ENCODE measurements at regions not wholly inside any gene's neighbourhood (a gene's known extent, or its start where the extent isn't known, plus 50 kb on each side); places are given as distances from the start of the nearest gene placed in this dataset.

DNA sequence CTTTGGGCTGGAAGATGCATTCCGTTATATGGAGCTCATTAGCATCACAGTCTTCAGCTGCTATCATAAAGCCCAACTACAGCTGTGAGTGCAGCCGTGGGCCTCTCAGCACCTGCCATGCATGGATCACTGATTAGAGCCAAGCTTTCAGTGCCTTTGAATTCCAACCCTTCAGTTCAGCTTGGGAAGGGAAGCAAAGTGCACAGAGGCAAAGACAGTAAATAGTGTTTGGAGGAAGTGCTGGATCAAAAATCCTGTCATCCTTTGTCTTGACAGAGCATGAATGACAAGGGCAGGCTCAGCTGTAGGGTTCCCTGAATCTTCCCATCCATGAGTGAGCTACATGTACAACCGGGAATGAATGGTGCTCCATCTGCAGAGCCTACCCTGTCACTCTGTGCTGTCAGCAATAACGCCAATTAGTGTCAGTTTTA is 153.7 kb downstream of the DNAJB9 start:
- TF ChIP-seq, protein P1, sequence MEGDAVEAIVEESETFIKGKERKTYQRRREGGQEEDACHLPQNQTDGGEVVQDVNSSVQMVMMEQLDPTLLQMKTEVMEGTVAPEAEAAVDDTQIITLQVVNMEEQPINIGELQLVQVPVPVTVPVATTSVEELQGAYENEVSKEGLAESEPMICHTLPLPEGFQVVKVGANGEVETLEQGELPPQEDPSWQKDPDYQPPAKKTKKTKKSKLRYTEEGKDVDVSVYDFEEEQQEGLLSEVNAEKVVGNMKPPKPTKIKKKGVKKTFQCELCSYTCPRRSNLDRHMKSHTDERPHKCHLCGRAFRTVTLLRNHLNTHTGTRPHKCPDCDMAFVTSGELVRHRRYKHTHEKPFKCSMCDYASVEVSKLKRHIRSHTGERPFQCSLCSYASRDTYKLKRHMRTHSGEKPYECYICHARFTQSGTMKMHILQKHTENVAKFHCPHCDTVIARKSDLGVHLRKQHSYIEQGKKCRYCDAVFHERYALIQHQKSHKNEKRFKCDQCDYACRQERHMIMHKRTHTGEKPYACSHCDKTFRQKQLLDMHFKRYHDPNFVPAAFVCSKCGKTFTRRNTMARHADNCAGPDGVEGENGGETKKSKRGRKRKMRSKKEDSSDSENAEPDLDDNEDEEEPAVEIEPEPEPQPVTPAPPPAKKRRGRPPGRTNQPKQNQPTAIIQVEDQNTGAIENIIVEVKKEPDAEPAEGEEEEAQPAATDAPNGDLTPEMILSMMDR (IDR thresholded peaks at IDR 0.05; ENCODE audit: low read depth, low read length, poor library complexity, severe bottlenecking), result no peak
- TF ChIP-seq EZH2phosphoT487 (IDR thresholded peaks at IDR 0.05; ENCODE audit: borderline replicate concordance, low read length), result no peak
